Liver (tissue), 3 donors: ENCODE measurements at regions not wholly inside any gene's neighbourhood (a gene's known extent, or its start where the extent isn't known, plus 50 kb on each side); places are given as distances from the start of the nearest gene placed in this dataset.

Source experiments
- CTCF ChIP-seq: fragments of 150-350 bp; IDR thresholded peaks from 2 replicates; pipeline ENCODE4 v1.5.1; 2017; ENCODE audit warnings: improper control_type of control experiment, low read depth, low read length; ENCODE audit not compliant: missing input control
- JUND ChIP-seq, 2 donors: IDR thresholded peaks; 2 replicates each; pipeline ENCODE4 v1.6.1; 2016; ENCODE audit warnings: antibody characterized with exemption in 2 of 2
- NR2F2 ChIP-seq: IDR thresholded peaks from 2 replicates; pipeline ENCODE4 v1.6.1; 2016; ENCODE audit warnings: antibody characterized with exemption
- RAD21 ChIP-seq, 2 donors: IDR thresholded peaks; 2 replicates each; pipeline ENCODE4 v1.6.1; 2016; ENCODE audit warnings: antibody characterized with exemption in 2 of 2, mild to moderate bottlenecking in 2 of 2
- REST ChIP-seq: IDR thresholded peaks from 2 replicates; pipeline ENCODE4 v1.6.1; 2016; ENCODE audit warnings: antibody characterized with exemption, mild to moderate bottlenecking
- RXRA ChIP-seq, 2 donors: IDR thresholded peaks; 2 replicates each; pipeline ENCODE4 v1.6.1; 2017 to 2018; ENCODE audit warnings: antibody characterized with exemption in 2 of 2, mild to moderate bottlenecking in 1 of 2
- SP1 ChIP-seq: IDR thresholded peaks from 2 replicates; pipeline ENCODE4 v1.6.1; 2018; ENCODE audit warnings: antibody characterized with exemption, mild to moderate bottlenecking
- TAF1 ChIP-seq: conservative IDR thresholded peaks from 2 replicates; pipeline ENCODE4 v1.6.1; 2016; ENCODE audit warnings: antibody characterized with exemption, mild to moderate bottlenecking
- YY1 ChIP-seq: IDR thresholded peaks from 2 replicates; pipeline ENCODE4 v1.6.1; 2016; ENCODE audit warnings: antibody characterized with exemption, mild to moderate bottlenecking
- donor health status: healthy.
- donor health status: healthy.

- TF ChIP-seq CTCF (no peak), RAD21 (IDR thresholded peaks at IDR 0.05) (no peak), TAF1 (no peak), RXRA (IDR thresholded peaks at IDR 0.05) (no peak), REST (no peak), YY1 (no peak), NR2F2 (no peak), SP1 (no peak), JUND (IDR thresholded peaks at IDR 0.05) (no peak)
Observed at GRCh38 chr9:79880626-79881025, 308.9 kb downstream of the TLE4 start.
